Fibroblast of skin of back (primary cell): ENCODE measurements at regions not wholly inside any gene's neighbourhood (a gene's known extent, or its start where the extent isn't known, plus 50 kb on each side); places are given as distances from the start of the nearest gene placed in this dataset.

Experiments used
- DNase-seq: peaks from one replicate; pipeline ENCODE4 v3.0.0-alpha.2; 2013

DNA sequence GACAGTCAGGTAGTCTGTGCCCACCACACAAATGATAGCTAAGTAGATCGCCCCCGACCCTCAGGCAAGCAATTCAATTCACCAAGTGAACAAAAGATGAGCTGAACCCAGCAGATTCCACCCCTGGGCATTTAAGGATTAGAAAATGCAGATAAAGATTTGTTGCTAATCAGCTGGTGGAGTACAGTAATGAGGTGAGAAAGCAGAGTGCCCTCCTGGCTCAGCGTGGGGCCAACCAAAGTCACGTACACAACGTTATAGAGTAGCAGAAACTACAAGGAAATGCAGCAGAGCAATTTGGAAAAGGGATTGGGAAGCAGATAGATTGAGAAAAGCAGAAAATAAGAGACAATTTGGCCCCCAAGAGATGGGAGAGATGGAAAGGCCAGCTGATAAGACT, 91.2 kb downstream of the SOX9 start:
- no peak for DNase-seq

DNA sequence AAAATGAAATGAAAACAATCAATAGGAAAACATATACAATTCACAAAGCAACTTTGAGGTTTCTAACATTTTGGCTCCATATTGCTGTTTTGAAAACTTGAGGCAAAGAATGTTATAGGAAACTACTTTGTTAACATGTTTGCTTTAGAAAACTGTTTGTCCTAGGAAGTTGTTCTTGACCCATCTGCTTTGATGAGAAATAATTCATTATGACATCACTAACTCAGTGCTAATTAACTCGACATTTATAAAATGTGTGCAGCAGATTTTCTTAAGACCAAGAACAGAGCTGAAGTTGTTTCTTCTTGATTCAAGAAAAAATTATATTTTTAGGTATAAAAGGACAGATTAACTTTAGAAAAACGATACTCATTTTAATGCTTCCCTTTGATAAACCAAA, 94.7 kb downstream of the SOX9 start:
- DNase-seq: no peak

DNA sequence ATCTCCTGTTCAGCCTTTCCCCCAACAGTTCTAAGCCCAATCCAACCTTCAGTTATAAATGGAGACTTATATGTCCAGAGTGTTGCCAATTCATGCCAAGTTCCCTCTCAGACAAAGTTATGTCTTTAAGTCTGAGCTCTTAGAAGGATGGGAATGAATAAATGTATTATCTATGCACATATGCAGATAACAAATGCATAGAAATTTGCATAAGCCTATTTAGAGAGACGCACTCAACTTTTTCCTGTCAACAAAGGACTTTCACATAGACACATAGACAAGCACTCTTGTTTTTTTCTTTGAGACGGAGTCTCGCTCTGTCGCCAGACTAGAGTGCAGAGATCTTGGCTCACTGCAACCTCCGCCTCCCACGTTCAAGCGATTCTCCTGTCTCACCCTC, 95.1 kb downstream of the SOX9 start:
- no peak for DNase-seq

DNA sequence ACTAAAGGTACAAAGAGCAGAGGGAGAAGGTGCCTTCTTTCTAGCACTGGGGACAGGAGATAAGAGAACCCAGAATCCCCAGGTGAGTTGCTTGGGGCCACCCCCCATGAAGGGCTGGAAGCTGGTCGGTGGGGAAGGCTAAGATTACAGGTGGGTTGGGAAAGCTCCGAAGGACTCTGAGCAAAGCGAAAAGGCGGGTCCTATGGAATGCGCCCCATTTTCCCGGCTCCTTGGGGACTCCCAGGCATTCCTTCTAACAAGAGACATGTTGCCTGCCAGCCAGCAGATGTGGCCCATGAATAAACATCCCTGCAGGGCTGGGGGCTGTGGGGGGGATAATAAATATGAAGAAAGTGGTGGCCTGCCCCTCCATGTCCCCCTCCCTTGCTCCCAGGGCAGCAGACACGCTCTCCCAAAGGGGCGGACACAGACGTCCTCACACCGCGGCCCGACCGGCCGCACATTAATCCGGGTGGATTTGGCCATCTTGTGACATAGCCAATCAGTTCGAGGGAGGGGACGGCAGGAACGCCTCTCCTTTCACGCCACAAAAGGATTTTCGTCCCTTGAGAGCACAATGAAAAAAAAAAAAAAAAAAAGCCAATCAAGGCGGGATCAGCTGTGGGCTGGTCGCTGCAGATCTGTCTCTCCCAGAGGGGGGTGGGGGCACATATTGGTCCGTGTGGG, 98.5 kb downstream of the SOX9 start:
- no peak for DNase-seq

DNA sequence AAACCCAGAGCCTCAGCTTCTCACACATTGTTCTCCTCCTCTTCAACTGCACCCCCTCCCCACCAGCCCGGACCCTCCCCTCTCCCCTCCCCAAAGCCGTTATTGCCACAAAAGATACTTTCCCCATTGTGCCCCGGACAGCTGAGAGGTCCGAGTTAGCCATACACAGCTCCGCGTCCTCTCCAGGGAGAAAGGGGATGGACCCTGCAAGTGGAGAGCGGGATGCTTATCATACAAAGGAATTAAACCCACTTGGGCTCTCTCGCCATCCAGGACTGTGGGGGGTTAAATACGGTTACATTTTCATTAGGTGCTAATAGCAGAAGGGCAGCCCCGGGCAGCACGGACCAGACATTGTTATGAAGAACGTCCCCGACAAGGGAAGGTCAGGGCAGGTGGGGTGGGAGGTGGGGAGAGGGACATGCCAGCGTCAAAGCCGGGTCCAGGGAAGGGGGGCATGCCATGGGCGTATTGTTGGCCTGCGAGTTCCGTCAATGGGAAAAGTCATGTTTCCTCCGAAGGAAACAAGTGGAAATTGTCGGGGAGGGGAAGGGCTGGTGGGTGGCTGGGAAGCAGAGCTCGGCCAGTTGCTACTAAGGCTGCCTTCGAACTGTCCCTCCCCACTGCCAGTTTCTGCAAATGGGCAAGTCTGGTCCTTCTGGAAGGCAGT, 99.1 kb downstream of the SOX9 start:
- DNase-seq: no peak

DNA sequence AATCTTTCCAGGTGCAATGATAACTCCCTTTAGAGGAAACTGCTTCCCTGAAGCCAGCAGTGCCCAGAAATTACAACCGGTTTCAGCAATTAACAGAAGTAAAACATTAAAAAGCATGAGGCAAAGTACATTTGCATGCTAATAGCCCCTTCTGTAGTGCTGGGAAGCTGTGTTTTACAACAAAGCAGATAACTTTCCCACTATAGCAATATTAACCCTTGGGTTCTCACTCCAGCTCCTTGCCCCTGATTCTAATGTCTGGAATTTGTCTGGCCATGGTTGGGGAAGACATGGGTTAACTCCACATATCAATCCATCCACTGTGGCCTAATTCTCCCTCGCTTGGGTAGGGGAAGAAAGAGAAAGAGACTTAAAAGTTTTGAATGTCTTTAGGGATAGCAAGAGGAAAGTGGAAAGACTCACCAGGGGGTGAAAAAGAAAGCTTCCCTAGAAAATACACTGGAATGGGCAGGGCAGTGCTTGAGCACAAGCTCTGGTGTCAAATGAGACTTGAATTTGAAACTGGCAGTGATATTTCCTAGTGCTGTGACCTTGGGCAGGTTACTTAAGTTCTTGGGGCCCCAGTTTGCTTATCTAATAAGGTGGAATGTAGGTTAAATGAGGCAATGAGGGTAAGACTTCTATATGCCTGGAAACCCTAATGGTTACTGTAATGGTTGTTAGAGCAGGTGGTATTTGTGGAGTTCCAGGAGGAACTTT, 102.0 kb downstream of the SOX9 start:
- no peak for DNase-seq

DNA sequence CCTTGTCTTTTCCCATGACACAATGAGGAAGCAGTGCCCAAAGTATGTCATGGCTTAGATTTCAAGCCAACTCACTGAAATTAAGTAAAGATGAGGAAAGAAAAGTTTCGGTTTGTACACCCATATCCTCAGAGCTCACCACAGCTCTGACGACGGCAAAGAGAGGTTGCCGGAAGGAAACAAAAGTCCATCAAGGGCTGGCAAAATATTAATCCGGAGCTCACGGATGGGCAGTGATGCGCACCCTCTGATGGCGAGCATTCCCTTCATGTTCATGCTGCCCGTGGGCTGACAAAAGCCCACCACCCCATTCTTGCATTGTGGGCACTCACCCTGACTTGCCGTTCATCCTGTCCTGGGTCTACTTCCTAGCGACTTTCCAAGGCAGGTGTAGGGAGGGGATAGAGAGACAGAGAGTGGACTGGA, 103.1 kb downstream of the SOX9 start:
- DNase-seq: no peak

DNA sequence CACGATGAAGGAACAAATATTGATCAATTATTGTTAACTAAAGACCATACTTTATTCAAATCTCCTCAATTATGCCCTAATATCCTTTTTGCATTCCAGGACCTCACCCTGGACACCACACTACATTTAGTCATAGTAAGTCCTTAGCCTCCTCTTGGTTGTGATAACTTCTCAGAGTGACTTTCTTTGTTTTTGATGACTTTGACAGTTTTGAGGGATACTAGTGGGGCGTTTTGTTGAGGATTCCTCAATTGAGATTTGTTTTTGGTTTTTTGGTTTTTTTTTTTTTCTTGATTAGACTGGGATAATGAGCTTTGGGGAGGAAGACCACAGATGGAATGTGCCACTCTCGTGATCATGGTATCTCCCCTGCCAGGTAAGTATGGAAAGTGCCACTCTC, 105.5 kb downstream of the SOX9 start:
- DNase-seq: no peak

DNA sequence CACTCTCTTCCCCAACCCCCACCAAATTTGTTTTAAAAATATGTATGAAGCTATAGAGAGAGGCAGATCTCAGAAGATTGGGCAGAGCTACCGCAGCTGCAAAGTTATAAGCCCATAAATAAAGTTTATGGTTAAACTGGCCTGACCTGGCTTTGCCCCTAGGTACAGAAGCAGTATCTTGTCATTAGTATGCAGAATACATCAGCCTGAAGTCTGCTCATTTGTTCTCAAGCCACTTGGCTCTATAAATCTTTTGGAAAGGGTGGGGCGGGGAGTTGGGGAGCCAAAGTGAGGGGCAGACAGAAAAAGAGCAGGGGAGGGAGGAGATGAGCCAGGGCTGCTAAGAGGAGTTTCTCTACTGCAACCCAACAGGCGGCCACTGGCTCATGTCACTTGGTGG, 113.2 kb downstream of the SOX9 start:
- DNase-seq: no peak

DNA sequence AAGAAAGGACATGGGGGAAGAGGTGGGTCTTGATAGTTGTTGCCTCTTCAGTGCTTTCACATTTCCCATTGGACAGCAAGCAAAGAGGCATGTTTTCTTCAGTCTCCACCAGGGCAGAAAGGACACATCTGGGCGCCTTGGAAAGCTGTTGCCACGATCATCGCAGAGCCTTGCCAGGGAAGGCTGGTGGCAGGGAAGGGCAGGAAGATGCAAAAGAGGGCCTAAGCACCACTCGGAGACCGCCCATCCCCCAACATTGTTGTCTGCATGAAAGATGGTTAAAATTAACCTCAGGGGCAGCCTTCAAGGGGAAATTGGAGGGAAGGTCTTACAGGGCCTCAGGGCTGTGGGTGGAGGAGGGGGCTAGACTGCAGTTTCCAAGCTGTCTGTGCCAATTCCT, 114.2 kb downstream of the SOX9 start:
- DNase-seq: no peak

DNA sequence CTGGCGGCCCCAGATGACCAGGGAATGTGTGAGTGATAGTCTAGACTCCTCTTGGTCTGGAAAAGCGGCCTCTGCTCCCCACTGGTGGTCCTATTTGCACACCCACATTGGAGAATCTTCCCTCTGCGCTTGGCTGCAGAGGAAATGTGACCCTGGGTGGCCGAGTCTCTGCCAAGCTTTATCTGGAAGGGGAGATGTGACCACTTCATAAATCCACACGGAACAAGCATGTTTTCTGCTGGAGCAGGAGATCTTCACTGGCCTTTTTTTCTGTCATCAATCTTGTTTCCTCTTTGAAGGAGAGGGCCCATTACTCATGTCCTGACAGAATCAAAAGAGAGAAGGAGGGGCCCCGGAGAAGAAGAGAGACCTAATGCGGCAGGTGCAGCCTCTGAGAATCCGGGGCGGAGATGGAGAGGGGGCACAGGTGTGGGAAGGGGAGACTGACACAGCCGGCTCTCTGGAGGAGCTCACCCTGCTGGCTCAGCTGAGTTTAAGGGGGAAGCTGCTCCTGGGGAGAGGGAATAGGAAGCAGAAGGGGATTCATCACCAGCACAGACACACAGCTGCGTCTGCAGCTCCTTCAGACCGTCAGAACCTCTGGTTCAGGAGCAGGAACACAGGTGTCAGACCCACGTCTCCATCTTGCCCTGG, 116.3 kb downstream of the SOX9 start:
- no peak for DNase-seq

DNA sequence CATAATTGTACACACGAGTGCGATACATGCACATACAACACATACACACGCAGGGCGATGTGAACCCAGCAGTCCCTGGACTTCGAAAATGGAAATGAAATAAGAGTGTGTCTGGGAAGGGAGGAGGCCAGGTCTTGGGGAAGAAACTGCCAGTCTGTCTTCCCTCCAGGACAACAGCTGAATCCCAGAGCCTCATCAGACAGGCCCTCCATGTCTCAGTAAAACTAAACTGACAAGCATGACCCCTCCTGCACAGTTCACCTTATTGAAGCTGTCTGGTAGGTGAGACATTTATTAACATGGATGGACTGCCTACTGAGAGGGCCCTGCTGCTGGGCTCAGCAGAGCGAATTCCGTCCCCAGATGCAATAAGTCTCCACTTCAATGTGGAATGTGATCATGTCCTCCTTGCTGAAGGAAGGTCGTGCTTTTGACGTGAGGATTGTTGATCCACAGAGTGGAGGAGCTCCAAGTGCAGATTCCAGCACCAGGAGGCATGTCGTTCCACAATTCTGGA, 117.4 kb downstream of the SOX9 start:
- DNase-seq: no peak

DNA sequence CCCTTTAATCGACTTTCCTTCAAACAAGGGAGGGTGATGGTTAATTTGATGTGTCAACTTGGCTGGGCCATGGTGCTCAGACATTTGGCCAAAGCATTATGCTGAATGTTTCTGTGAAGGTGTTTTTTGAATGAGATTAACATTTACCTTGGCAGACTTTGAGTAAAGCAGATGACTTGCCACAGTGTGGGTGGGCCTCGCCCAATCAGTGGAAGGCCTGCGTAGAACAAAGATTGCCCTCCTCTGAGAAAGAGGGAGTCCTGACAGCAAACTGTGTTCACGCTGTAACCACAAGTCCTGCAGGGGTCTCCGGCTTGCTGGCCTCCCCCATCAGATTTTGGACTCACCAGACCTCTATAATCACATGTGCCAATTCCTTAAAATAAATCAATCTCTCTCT, 118.7 kb downstream of the SOX9 start:
- DNase-seq: no peak

DNA sequence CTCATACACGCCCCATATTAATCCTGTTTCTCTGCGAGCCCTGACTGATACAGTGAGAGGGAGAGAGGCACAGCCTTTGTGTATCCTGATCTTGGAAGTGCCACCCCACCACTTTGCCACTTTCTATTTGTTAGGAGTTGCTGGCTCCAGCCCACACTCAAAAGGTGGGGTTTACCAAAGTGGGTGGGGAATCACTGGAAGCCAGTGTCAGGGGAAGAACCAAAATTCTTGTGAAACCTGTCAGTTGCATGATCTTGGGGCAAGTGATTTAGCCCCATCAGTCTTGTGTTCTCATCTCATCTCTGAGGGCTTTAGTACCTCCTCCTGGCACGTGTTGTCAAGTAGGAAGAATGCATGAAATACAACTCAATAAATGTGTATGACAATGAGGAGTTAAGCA, 119.5 kb downstream of the SOX9 start:
- DNase-seq: no peak

DNA sequence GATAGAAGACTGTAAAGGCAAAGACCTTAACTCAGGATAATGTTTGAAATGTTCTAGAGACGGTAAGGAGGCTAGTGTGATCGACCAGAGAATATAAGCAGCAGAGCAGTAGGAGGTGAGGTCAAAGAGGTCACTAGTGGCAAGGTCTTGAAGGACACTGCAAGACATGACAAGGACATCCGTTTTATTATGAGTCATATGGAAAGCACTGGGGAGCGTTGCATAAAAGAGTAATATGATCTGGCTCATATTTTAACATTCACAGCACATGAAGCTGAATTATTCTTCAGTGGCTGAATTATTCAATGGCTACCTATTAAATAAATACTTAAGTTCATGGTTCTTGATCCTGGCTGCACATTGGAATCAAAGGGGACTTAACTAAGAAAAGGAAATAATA, 123.7 kb downstream of the SOX9 start:
- DNase-seq: peak; percentile 2

DNA sequence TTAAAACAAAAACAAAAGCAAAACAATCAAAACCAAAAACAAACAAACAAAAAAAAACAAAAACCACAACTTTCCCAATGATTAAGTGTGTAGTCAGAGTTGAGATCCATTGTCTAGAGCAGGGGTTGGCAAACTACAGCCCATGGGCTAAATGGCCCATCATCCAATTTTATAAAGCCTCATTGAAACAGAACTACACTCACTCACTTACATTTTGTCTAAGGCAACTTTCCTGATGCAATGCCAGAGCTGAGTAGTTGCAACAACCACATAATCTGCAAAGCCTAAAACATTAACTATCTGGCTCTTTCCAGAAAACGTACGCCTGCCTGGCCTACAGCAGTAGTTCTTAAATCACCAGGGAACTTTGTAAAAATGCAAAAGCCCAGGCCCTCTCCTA, 124.1 kb downstream of the SOX9 start:
- DNase-seq: no peak

DNA sequence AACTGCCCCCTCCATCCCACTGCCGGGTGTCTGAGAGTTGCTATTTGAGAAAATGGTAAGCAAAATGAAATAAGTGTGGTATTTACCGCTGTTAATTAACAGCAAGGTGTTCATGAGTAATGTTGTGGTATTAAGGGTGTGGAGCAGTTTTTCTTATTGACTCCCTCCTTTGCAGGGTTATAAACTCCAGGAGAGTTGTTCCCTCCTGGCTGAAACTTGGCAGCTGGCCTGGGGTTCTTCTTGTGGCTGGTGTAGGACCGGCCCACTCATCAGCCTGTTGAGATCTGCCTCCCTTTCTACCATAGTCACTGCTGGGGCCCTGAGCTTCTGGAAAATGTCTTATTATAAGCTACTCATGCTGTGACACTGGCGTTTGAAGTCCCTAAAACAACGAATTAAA, 128.6 kb downstream of the SOX9 start:
- DNase-seq: no peak

DNA sequence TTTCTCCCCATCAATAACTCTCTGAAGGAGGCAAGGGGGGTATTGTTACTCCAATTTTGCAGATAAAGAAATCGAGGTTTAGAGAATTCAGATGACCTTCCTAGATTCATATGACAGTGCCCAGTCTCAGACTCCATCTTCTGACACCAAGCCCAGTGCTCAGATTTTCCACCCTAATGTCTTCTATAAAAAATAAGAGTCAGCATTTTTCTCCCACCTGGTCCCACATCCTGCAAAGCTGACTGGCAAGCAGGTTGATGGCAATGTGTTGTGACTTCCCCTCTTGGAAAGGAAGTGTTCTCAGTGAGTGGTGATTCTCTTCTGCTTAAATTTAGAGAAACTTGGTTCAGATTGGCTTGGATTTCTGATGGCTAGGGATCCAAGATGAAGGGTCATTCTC, 129.4 kb downstream of the SOX9 start:
- DNase-seq: no peak

DNA sequence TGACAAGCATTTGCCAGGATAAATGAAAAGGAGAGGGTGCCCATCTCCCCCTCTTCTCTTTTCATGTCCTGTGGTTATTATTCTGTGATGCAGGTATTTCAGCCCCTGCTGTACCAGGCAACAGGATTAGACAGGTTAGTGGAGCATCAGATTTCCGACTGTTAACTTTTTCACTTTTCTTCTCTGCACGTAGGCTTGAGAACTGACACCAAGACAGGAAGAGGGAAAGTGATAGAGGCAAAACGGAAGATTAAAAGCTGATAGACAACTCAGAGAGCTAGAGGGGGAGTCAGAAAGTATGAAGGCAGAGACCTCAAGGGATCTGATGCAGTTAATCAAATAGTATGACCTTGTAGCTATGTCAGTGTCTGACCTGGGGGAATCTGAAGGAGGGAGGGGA, 132.8 kb downstream of the SOX9 start:
- no peak for DNase-seq

DNA sequence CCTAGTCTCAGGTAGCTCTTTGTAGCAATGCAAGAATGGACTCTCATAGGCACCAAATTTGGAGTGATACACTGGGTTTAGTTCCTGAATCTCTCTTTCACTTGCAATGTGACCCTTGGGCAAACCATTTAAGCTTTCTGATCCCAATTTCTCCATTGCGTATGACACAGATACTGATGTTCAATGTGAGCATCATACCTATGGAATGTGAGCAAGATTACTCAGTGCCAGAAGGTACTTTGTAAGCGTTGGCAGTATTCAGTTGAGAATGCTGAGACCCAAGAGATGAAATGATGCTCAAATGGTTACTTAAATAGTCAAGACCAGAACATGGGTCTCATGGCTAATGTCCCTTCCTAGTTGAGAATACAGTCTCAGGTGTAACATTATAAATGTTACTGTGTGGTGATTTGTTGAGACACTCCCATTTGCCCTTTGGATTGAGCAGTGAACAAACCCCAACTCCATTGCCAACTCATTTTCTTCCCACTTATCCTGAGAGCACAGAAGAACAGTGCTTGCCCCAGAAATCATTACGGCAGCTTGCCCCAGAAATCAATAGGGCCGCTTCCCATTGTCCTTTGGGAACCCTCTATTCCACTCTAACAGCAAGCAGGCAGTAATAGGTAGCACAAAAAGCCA, 134.1 kb downstream of the SOX9 start:
- DNase-seq: no peak

DNA sequence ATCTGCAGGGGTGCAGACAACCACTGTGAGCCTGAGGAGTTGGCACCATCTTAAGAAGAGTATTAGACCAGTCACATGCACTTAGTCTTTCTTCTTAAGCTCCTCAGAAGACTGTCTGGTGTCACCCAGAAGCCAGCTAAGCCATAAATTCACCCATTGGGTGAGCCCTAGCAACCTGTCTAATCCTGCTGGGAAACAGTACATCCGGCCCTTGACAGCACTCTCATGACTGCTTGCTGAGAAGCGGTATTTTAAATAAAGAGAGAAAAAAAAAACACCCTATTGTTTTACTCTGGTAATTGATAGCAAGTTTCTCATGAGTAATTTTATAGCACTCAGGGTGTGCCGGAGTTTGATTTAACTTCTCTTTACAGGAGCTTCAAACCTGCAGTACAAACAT, 134.7 kb downstream of the SOX9 start:
- no peak for DNase-seq

DNA sequence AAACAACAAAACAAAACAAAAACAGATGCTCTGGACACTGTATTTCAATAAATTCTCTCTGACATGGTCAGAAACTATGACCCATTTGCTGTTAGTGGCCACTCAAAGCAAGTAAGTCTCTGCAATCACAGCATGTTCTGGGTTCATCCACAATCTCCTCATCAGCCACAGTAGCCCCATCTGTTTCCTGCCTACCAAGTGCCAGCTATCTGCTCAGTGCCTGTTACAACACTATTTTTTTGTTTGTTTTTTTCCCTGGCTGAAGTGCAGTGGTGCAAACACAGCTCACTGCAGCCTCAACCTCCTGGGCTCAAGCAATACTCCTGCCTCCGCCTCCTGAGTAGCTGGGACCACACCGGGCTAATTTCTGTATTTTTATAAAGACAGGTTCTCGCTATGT, 137.9 kb downstream of the SOX9 start:
- no peak for DNase-seq

DNA sequence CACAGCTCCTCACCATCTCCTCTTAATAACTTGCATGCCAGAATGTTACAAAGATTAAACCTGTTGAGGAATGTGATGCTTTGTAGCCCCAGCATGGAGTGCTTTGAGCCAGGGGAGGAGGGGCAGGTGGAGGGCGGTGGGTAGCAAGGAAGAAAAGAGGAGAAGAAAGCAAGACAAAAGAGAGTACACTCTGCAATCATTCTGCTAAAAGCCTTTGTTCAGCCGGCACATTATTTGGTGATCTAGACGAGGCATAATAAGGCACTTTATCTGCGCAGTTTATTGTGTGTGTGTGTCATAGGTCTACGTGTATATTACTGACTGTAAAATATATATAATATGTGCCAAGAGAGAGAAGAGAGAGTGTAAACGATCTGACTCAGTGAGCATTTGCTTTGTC, 139.1 kb downstream of the SOX9 start:
- no peak for DNase-seq
